HL-60 (cell line): ENCODE measurements at regions not wholly inside any gene's neighbourhood (a gene's known extent, or its start where the extent isn't known, plus 50 kb on each side); places are given as distances from the start of the nearest gene placed in this dataset.

Experiments used
- DNase-seq, 2 experiments: peaks; one replicate each; pipeline ENCODE4 v3.0.0-alpha.2; 2010 to 2020; ENCODE audit warnings: low read depth in 1 of 2, low spot score in 1 of 2
- H3K27ac ChIP-seq: fragments of 250-450 bp; sonication (Bioruptor Pico); replicated peaks from 2 replicates; pipeline ENCODE4 v1.5.1; 2020; ENCODE audit warnings: mild to moderate bottlenecking, moderate library complexity
- H3K27me3 ChIP-seq: fragments of 250-450 bp; sonication (Bioruptor Pico); 2 replicates; pipeline ENCODE4 v1.5.1; 2021; ENCODE audit warnings: mild to moderate bottlenecking, moderate library complexity; ENCODE audit not compliant: insufficient read depth, poor library complexity, severe bottlenecking
- H3K4me3 ChIP-seq: replicated peaks from 2 replicates; pipeline ENCODE4 v1.5.1; 2011; ENCODE audit warnings: mild to moderate bottlenecking, control low read depth, low read length; ENCODE audit not compliant: insufficient read depth
- CTCF ChIP-seq: IDR thresholded peaks from one replicate; pipeline ENCODE4 v1.5.1; 2011; ENCODE audit warnings: low read length, control low read depth, inconsistent platforms; ENCODE audit not compliant: insufficient read depth
- GABPA ChIP-seq: IDR thresholded peaks from 2 replicates; pipeline ENCODE4 v1.6.1; 2012; ENCODE audit warnings: low read depth
- POLR2AphosphoS5 ChIP-seq: IDR thresholded peaks from 2 replicates; pipeline ENCODE4 v1.6.1; 2012; ENCODE audit warnings: low read depth
- REST ChIP-seq: IDR thresholded peaks from 2 replicates; pipeline ENCODE4 v1.6.1; 2012; ENCODE audit warnings: low read depth; ENCODE audit not compliant: insufficient replicate concordance
- SPI1 ChIP-seq: IDR thresholded peaks from 2 replicates; pipeline ENCODE4 v1.6.1; 2012; ENCODE audit warnings: low read depth, mild to moderate bottlenecking, borderline replicate concordance

- H3K27me3 ChIP-seq, result no peaks in the 10 kb centered on the region
- H3K27ac ChIP-seq, result no peak overlapping the region
- no peak overlapping the region for H3K4me3 ChIP-seq
- DNase-seq, result no peak
- TF ChIP-seq REST (no peak), POLR2AphosphoS5 (no peak)
These were observed 655.0 kb upstream of the MGMT start for GRCh38 chr10:128812000-128812399.

- H3K27me3 ChIP-seq, result no peaks in the 10 kb centered on the region
- TF ChIP-seq GABPA (no peak), POLR2AphosphoS5 (no peak), CTCF (no peak), REST (no peak), SPI1 (no peak)
- DNase-seq, result no peak
- H3K27ac ChIP-seq, result no peak overlapping the region
- H3K4me3 ChIP-seq, result no peak overlapping the region
These were observed 653.5 kb upstream of the MGMT start for GRCh38 chr10:128813574-128813973.

GRCh38 chr10:128814024-128814423 is 653.0 kb upstream of the MGMT start:
- no peak for DNase-seq
- H3K27ac ChIP-seq, result no peak overlapping the region
- no peak overlapping the region for H3K4me3 ChIP-seq
- no peaks in the 10 kb centered on the region for H3K27me3 ChIP-seq
- TF ChIP-seq SPI1, result no peak
- no peak for TF ChIP-seq CTCF
- no peak for TF ChIP-seq REST
- TF ChIP-seq GABPA, result no peak
- TF ChIP-seq POLR2AphosphoS5, result no peak

- no peak overlapping the region for H3K27ac ChIP-seq
- no peak overlapping the region for H3K4me3 ChIP-seq
- H3K27me3 ChIP-seq, result no peaks in the 10 kb centered on the region
- DNase-seq, result no peak
- TF ChIP-seq SPI1 (no peak), CTCF (no peak), GABPA (no peak), POLR2AphosphoS5 (no peak), REST (no peak)
These were observed 652.3 kb upstream of the MGMT start for GRCh38 chr10:128814782-128815181.
